T-helper 1 cell (primary cell): ENCODE measurements at regions not wholly inside any gene's neighbourhood (a gene's known extent, or its start where the extent isn't known, plus 50 kb on each side); places are given as distances from the start of the nearest gene placed in this dataset.
"Not testable (repeated sequence)": the region's sequence is repeated elsewhere in the genome, so short reads cannot be mapped to it uniquely, and the experiment has no call there.

Source experiments
- DNase-seq, 5 donors: peaks; one replicate each; pipeline ENCODE4 v3.0.0-alpha.2; 2012 to 2020

DNA sequence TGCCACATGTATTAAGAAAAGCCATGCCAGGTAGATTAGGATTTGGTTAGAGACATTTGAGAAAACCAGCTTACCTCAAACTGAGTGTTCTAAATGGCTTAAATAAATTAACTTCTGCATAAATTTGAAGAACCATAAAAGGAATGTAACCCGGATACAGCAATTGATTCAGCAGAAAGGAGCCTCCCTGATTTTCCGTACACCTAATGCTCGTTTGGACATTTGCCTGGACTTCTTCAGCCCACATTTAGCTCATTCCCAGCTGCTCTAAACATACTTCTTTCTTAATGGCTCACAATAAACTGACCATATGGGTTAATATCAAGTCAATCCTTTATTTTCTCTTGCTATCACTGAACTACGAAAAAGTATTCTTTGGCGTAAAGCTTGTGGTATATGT, 392.4 kb downstream of the ZNF516 start:
- no peak for DNase-seq

DNA sequence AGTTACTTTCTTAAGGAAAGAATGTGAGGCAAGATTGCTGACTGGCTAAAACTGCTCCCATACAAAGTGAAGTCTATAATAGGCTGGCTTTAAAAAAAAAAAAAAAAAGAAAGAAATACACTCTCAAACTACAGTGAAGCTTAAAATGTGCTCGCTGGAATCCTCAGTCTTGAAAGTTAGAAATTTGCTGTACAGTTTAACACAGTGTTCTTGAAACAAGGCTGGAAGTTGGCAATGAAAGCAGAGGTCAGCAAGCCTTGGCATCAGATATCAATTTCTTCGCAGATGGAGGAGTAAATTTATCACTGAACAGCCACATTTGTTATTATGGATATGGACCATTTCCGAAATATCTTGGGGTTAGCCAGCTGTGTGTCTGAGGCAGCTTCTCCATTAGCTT, 392.9 kb downstream of the ZNF516 start:
- no peak for DNase-seq

DNA sequence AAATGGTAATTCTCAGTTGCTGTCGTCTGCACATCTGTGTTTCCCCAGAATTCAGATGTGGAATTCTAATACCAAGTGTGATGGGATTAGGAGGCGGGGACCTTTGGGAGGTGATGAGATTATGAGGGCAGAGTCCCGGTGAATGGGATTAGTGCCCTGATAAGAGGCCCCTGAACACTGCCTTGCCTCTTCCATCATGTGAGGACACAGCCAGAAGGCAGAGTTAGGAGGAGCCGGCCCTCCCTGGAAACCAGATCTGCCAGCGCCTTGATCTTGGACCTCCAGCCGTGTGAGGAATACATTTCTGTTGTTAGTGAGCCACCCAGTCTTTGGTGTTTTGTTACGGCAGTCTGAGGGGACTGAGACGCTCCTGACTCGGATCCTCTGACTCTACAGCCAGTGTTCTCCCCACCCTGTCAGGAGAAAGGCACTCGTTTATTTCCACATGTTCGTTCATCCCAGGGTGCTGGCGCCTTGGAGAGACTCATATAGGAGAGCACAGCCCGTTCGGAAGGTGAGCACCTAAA, 395.0 kb downstream of the ZNF516 start:
- no peak for DNase-seq

DNA sequence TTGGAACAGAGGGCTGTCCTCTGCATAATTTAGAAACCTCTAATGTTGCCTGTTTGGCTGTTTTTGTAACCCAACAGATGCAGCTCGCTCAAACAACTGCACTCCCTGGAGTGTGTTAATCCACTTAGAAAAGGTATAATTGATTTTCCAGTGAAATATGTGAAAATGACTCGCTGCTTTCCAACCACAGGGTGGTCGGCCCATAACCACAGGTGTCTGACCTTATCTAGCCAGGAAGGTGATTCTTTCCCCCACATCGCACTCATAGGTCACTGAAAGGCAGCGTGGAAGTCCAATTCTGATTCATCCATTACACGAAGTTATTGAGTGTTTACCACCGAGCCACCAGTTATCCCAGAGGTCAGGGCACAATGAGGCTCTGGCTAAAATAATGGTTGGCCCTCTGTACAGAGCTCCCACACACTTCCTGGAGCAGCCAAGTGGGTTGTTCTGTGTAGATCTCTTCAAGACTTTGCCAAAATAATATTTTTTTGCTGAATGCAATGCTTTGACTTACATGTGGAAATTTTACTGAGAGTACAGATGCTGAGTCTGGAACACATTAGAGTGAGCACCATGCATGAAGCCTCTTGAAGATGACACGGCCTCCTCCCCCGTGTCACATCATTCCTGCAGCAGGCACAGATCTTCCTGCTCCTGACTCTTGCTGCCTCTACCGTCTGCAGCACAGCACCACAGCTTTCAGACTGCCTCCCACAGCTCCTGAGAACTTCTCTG, 396.2 kb downstream of the ZNF516 start:
- no peak for DNase-seq

DNA sequence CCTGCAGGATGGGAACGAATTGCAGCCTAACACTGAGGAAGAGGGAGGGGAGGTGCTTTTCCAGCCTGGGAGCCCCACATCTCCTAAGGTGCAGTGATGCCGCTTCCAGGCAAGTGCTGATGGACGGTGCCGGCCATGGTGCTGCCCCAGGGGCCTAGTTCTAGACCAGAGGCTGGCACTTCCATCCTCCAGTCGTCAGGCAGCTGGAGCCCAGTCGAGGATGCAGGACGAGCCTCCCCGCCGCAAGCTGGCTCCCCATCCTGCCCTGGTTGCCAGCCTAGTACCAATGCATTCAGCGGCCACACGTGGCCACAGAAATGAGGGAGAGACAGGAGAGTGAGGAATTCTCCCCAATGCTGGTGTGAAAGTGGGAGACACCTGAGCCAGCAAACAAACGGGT, 413.5 kb downstream of the ZNF516 start:
- DNase-seq: no peak

DNA sequence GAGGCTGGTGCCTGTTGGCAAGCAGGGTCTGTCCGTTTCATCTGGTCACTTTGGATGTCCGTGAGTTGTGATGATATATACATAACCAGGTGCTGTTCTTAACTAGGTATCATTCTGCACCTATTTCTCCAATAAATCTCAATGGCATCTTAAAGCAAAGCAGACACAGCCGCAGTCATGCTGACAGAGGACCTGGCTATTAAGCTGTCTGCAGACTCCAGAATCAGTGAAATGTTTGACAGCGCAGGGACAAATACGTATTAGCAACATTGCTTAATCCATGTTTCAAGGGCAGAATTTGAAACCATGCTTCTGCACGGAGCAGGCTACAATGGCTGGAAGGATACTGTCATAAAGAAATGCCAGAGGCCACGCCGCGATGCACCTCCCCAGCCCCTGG, 414.6 kb downstream of the ZNF516 start:
- DNase-seq: no peak

DNA sequence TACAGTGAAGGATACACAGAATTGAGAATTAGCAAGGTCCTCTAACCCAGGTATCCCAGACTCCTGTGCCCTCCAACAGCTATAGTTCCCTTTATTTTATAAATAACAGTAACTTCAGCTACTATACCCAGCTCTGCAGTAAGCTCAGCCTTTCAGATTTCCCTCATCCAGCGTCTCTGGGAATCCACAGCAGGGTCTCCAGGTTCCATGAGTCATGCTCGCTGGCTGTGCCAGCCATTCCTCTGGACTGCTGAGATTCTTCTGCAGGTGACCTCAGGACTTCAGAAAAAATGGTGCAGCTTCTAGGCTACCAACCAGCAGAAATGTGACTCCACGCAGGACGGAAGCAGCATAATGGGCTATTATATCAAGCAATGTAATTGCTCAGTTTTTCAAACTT, 419.3 kb downstream of the ZNF516 start:
- DNase-seq: no peak

DNA sequence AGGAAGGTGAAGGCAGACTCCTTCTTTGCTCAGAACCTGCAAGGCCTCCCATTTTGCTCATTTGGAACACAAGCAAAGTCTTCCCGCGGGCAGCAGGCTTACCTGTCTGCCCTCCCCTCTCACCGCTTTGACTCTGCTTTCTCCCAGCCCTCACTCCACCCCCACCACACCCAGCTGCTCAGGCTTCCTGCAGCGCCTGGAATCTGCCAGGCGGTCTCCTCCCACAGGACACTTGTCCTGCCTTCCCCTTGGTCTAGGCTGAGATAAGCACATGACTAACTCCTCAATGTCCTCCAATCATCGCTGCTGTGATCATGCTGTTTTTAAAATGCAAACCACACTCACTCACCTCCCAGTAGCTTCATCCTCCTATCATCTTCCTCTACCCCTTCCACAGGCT, 430.0 kb downstream of the ZNF516 start:
- no peak for DNase-seq

DNA sequence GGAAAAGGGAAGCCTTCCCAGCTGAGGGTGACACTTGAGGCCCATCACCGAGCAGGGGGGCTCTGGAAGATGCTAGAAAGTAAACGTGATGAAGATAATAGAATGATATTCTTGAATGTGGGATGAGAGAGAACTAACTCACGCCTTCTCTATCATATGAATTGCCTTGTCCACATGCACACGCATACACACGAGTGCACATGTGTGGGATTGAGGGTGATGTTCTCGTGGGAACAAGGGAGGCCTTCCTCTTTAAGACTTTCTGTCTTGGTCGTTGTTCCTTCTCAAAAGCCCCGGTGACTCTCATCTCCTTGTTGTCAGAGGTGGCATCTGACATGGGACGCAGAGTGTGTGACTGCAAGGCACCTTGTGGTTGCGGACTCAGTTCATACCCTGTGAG, 436.9 kb downstream of the ZNF516 start:
- no peak for DNase-seq

DNA sequence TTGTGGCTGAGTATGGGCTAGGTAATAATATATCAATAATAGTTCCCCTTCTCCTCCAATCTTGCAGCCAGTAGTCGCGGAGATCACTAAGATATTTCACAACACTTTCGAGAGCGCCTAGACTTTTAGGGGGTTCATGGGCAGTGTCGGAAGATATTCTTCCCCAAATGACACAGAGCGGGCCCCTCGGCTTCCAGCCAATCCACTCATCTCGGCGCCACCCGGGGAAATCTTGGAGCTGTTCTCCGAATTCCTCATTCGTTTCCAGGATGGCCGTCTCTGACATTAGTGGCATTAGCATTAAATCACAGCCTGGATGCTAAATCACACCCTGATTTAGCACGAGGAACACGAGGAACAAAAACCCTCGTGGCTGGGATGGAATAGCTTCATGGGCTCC, 437.7 kb downstream of the ZNF516 start:
- no peak for DNase-seq

DNA sequence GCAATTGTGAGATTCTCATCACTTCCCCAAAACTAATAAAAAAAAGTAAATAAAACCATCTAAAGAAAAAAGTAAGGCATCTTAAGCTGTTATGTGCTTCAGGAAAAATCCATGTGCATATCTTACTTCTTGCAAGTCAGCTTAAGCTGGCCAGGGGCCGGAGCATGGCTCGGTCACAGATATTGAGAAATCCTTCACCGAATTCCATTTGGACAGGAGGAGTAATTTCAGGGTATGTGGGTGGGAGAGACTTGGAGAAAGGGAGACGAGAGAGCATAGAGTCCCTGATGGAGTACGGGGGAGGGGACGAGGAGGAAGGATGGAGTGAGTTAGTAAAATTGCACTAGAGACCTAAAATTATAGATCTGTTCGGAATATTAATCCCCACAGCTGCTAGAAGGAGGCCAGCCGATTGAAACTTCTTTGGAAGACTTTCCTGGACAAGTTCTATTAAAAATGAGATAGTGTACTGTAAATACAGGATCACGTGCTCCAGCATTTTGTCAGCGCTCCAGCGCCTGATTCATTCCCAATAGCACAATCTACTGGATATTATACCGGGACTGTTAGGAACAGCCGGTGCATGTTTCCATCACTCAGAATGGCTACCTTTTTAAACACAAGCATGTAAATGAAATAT, 438.5 kb downstream of the ZNF516 start:
- DNase-seq: no peak

DNA sequence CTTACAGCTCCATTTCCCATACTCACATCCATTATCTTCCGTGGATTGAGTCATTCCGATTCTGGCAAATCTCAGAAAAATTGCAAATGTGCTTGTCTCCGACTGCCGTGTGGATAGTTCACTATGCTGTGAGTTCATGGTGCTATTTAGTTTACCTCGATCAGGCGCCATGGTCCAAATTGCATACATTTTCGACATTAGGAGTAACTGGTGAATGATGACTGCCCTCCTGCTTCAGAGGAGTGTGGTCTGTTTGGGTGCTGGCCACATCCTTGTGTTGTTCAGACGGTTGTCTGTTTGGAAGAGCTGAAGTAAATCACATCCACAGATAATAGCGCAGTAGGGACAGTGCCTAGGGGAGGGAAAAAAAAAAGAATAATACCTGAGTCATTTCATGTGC, 439.5 kb downstream of the ZNF516 start:
- DNase-seq: no peak

DNA sequence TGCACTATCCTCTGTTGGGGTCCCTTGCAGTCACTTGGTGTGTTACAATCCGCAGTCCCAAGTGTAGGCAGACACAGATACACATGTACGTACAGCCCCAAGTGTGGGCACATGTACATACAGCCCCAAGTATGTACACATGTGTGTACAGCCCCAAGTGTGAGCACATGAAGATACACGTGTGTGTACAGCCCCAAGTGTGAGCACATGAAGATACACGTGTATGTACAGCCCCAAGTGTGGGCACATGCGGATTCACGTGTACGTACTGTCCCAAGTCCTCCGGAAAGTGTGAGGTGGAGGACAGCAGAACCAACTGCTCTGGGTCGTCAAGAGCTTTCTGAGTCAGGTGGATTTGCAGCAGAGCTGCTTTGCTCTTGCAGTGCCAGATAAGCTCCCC, 440.0 kb downstream of the ZNF516 start:
- DNase-seq: no peak

DNA sequence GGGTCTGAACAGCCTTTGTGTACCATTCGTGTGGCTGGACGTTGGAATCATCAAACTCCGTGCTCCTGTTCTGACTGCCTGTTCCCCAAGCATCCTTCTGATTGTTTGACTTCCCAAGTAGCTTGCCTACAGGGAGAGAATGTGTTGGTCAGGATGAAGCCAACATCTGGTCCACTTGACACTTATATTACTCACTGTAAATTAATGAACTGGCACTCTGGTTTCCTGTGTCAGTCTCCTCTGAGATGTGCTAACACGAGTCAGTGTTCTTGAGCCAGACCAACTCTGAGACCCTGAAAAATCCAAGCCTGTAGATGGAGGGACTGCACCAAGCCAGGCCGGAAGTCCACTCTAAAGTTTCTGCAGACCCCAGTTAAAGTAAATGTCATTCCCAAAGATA, 440.9 kb downstream of the ZNF516 start:
- no peak for DNase-seq

DNA sequence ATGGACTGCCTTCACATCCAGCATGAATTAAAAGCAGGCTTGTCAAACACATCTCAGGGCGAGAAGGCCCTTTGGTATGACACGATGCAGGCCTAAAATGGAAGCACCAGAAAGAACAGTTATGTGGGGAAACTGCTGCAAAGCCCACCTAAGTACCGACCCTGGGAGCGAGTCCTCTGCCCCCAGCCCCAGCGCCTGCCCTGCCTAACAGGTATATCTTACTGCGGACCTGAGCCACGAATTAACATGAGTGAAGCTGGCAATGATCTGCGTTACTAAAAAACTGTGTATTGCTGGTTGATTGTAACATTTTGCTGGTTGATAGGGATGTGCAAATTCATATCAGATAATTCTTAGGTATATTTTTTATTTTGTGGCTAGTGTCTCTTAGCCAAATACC, 441.5 kb downstream of the ZNF516 start:
- no peak for DNase-seq

DNA sequence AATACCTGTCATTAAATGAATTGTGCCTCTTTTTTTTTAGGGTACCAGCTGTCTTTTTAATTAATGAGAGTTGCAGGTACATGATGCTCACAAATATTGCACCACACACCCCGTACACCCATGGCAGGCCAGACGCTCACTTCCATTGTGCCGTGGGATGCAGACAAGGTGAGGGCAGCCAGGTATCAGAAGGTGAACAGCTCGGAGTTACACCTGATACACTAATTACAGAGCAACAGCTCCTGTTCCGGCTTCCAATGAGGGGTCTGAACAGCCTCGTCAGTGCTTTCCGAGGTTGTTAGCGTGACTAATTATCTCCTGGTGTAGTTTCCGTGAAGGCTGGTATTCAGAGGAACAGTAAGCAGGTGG, 442.8 kb downstream of the ZNF516 start:
- DNase-seq: no peak

DNA sequence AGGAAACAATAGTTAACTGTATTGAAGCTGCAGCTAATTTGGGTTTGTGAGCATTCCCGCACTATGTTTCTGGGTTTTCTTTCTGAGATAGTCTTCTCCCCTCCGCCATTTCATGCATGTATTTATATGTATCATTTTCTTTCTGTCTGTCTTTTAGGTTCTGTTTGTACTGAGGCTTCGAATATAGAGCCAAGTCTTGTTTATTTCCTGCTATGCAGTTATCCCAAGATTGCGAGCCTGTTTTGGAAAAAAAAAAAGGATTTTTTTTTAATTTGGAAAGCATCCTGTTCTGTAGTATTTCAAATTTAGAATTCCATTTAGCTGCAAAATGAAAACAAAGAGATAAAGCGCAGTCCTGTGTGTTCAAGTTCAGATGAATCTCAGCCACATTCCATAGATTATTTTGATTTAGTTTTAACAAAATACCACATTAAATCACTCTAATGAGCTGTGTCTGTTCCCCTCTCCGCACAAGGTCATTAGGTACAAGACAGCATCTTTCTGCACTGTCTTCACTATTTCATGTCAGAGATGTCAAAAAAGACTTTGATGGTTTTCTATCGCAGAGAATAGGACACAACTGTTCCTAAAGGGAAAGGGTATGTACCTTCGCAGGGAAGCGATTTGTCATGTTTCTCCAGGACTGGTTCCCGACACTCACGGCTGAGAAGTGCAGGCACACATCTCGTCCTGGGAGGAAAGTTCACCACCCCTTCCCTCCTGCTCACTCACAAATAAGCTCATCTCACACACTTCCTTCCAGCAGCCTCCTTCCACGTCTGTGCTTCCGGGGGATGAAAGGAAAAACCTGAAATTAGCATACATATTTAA, 443.4 kb downstream of the ZNF516 start:
- no peak for DNase-seq

DNA sequence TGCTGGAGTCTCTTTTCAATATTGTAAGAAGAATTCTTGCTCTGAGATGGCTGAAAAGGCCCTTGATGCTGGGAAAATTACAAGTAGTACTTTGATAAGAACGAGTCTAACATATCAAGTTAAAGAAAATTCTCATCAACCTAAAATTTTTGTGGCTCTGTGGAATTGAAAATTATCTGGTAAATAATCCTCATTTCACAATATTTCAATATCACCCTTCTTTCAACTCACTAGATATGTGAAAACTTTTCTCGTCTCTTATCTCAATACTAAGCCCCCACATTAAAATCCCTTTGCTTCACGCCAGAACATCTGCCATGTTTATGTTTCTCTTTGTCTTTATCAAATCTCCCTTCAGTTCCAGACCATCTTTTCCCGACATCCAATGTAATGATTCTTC, 448.8 kb downstream of the ZNF516 start:
- DNase-seq: no peak

DNA sequence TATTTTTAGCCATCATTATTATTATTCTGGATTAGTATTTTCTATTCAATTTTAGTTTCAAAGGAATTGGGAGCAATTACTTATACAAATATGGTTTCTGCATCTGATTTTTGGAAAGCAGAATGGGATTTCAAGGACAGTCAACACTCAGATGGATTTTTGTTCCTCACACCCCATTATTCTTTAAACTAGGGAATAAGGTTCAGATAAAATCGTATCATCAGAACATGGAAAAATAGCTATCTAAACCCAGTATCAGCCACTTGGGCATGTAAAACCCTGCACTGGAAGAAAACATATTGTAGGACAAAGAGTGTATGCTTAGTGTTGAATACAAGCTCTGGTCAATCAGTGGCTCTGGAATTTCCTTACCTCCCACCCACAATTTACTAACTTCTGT, 452.5 kb downstream of the ZNF516 start:
- no peak for DNase-seq

DNA sequence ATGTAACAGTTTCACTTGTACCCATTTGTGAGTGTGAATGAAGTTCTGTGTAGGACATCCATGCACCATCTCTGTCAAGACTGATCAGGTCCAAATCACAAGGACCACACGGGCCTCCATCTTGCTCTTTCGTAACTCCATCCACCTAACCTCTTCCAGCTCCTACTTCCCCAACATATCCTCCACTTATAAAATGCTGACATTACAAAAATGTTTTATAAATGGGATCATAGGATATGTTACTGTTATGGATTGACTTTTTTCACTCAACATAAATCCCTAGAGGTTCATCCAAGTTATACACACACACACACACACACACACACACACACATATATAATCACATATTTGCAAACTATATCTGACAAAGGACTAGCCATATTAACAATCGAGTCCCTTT, 476.8 kb downstream of the ZNF516 start:
- DNase-seq: no peak

DNA sequence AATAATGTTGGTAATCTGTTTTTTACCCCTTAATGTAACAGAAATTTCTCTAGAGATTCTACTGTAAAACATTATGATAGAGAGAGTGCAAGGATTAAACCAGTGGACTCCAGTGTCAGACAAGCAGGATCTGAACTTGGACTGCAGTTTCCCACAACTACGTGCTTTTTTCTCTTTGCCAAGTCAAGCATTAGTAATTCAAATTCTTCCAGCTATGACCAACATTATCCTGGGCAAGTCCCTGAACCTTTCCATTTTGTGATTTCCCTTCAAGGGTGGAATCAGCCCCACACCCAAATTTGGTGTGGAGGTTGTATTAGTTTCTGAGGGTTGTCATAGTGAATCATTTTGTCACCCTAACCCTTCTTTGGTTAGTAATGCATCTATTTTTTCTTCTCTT, 482.0 kb downstream of the ZNF516 start:
- DNase-seq: no peak

DNA sequence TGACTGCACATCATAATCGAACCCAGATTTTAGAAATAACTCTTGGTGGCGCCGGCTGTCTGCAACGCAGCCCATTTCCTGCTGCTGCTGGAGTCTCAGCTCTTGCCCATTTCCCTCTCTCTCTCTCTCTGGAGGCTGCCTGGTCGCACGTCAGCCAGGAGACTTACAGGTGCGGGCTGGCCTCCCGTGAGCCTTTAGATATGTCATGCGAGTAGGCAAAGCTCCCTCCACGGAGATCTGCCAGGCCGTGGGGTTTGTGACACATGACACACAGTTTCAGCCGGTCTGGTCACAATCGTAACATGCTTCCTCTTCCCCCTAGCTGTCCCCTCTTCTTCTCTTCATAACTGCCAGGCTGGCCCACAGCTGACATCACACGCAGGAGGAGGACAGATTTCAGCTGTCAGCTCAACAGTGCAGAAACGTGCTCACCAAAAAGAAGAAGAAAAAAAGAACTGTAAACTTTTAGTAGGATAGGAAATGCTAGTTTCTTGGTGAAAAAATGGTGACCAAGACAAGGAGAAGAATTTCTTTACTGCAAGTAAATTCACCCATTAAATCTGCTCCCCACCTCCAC, 489.3 kb downstream of the ZNF516 start:
- DNase-seq: no peak

DNA sequence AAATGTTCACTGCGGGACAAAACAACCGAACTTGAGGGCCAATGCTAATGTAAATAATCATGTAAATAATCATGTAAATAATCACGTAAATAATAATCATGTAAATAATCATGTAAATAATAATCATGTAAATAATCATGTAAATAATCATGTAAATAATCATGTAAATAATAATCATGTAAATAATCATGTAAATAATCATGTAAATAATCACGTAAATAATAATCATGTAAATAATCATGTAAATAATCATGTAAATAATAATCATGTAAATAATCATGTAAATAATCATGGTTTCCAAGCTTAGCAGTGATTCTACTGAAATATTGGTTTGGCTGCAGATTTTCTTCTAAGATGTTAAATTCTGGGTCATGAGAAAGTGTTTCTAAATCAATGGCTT, 507.1 kb downstream of the ZNF516 start:
- not testable (repeated sequence) for DNase-seq
